HCT116 (cell line): ENCODE measurements at regions not wholly inside any gene's neighbourhood (a gene's known extent, or its start where the extent isn't known, plus 50 kb on each side); places are given as distances from the start of the nearest gene placed in this dataset.

Source experiments
- ATAC-seq: fragments of 200-7000 bp; cut with Tn5 transposase; 2 replicates; pipeline ENCODE4 v1.9.1; 2020; ENCODE audit warnings: mild to moderate bottlenecking, moderate library complexity
- BruUV-seq: library from RNA; stranded (reverse); fragments of 400-500 nt; replicated peaks from 2 replicates; lab custom pipeline; 2021; lab: Mats Ljungman, UMichigan
- CTCF ChIA-PET: fragments of 300-600 bp; sonication (Branson Sonifier 250); formaldehyde crosslinking; loops from one replicate; lab custom pipeline; 2021; ENCODE audit warnings: antibody characterized with exemption; lab: Charles Lee
- POLR2A ChIA-PET: fragments of 300-600, 350-600 bp; sonication (Branson Sonifier 250); formaldehyde crosslinking; loops from one replicate; lab custom pipeline; 2021; ENCODE audit warnings: antibody characterized with exemption; lab: Charles Lee
- RAD21 ChIA-PET, 2 experiments: fragments of 300-600 bp; sonication (Branson Sonifier 250); formaldehyde crosslinking; loops; one replicate each; lab custom pipeline; 2023; ENCODE audit warnings: low total read pairs in 2 of 2; ENCODE audit not compliant: uncharacterized antibody in 2 of 2, unreplicated experiment in 2 of 2, low non-redundant PET in 1 of 2; lab: Charles Lee
- DNase-seq: peaks from one replicate; pipeline ENCODE4 v3.0.0-alpha.2; 2010; ENCODE audit warnings: low read depth, low spot score
- H2AFZ ChIP-seq: fragments of 200-600 bp; shearing (Covaris generic), sonication (generic); 2 replicates; pipeline ENCODE4 v1.6.1; 2017; ENCODE audit warnings: low read depth, mixed run types, mixed read lengths, antibody characterized with exemption, low read length; ENCODE audit not compliant: poor library complexity, severe bottlenecking
- H3K27ac ChIP-seq: 2 replicates; pipeline ENCODE4 v1.5.1; 2012; ENCODE audit warnings: low read depth, low read length
- H3K27me3 ChIP-seq: fragments of 200-600 bp; sonication (generic); 2 replicates; pipeline ENCODE4 v1.6.1; 2016; ENCODE audit warnings: mixed run types, low read length, mixed read lengths; ENCODE audit not compliant: insufficient read depth
- H3K36me3 ChIP-seq, 2 experiments: fragments of 200-500 bp in 1 of 2; fragments of 200-600 bp in 1 of 2; sonication (Bioruptor generic) in 1 of 2; sonication (generic) in 1 of 2; 2 replicates each; pipeline versions ENCODE4 v1.5.1 to v1.6.1; 2014 to 2016; ENCODE audit warnings: low read length in 2 of 2, inconsistent platforms in 1 of 2, mixed read lengths in 1 of 2, mixed run types in 1 of 2; ENCODE audit not compliant: insufficient read depth in 2 of 2, control insufficient read depth in 1 of 2
- H3K4me1 ChIP-seq, 2 experiments: fragments of 200-600 bp in 1 of 2; sonication (generic) in 1 of 2; 2 replicates each; pipeline versions ENCODE4 v1.5.1 to v1.6.1; 2012 to 2017; ENCODE audit warnings: low read length in 2 of 2, inconsistent platforms in 1 of 2, mild to moderate bottlenecking in 1 of 2, mixed read lengths in 1 of 2, mixed run types in 1 of 2, moderate library complexity in 1 of 2; ENCODE audit not compliant: insufficient read depth in 2 of 2, control insufficient read depth in 1 of 2
- H3K4me2 ChIP-seq: fragments of 200-600 bp; sonication (generic); 2 replicates; pipeline ENCODE4 v1.6.1; 2017; ENCODE audit warnings: mixed run types, low read length, mixed read lengths
- H3K4me3 ChIP-seq, 2 experiments: fragments of 200-600 bp in 1 of 2; sonication (generic) in 1 of 2; replicated peaks in 1 of 2; 2 replicates each; pipeline ENCODE4 v1.5.1; 2011 to 2016; ENCODE audit warnings: low read length in 2 of 2, control low read depth in 1 of 2, low read depth in 1 of 2, mild to moderate bottlenecking in 1 of 2, mixed read lengths in 1 of 2, mixed run types in 1 of 2
- H3K79me2 ChIP-seq: fragments of 200-600 bp; sonication (generic); 2 replicates; pipeline ENCODE4 v1.6.1; 2017; ENCODE audit warnings: mild to moderate bottlenecking, mixed run types, low read length, moderate library complexity, mixed read lengths; ENCODE audit not compliant: insufficient read depth
- H3K9ac ChIP-seq: fragments of 200-600 bp; sonication (generic); 2 replicates; pipeline ENCODE4 v1.6.1; 2016; ENCODE audit warnings: low read length, mixed read lengths
- H3K9me2 ChIP-seq: fragments of 200-600 bp; sonication (generic), shearing (Covaris generic); 2 replicates; pipeline ENCODE4 v1.6.1; 2017; ENCODE audit warnings: mixed run types, mild to moderate bottlenecking, moderate library complexity; ENCODE audit not compliant: insufficient read depth
- H3K9me3 ChIP-seq, 2 experiments: fragments of 200-500 bp in 1 of 2; fragments of 200-600 bp in 1 of 2; sonication (Bioruptor generic) in 1 of 2; sonication (generic) in 1 of 2; 2 replicates each; pipeline ENCODE4 v1.6.1; 2014 to 2017; ENCODE audit warnings: low read length in 2 of 2, mixed read lengths in 2 of 2, inconsistent platforms in 1 of 2, low read depth in 1 of 2, mild to moderate bottlenecking in 1 of 2, mixed run types in 1 of 2, moderate library complexity in 1 of 2; ENCODE audit not compliant: control insufficient read depth in 1 of 2, insufficient read depth in 1 of 2
- H4K20me1 ChIP-seq: fragments of 200-600 bp; sonication (generic), shearing (Covaris generic); 2 replicates; pipeline ENCODE4 v1.6.1; 2017; ENCODE audit warnings: mixed run types, mild to moderate bottlenecking, moderate library complexity; ENCODE audit not compliant: insufficient read depth
- ATF3 ChIP-seq: IDR thresholded peaks from 2 replicates; pipeline ENCODE4 v1.6.1; 2012
- CEBPB ChIP-seq: IDR thresholded peaks from 2 replicates; pipeline ENCODE4 v1.6.1; 2012; ENCODE audit warnings: low read depth
- CTCF ChIP-seq, 3 experiments: fragments of 200-600 bp in 1 of 3; sonication (generic) in 1 of 3; IDR thresholded peaks in 2 of 3; conservative IDR thresholded peaks in 1 of 3; 2 replicates each; pipeline ENCODE4 v1.5.1; 2012 to 2017; ENCODE audit warnings: low read depth in 2 of 3, low read length in 2 of 3, antibody characterized with exemption in 1 of 3, borderline replicate concordance in 1 of 3, control low read depth in 1 of 3, mild to moderate bottlenecking in 1 of 3, mixed read lengths in 1 of 3, mixed run types in 1 of 3, moderate library complexity in 1 of 3; ENCODE audit not compliant: insufficient read depth in 1 of 3
- EGR1 ChIP-seq: IDR thresholded peaks from 2 replicates; pipeline ENCODE4 v1.6.1; 2012; ENCODE audit warnings: low read depth
- ELF1 ChIP-seq: IDR thresholded peaks from 2 replicates; pipeline ENCODE4 v1.6.1; 2012; ENCODE audit warnings: low read depth, borderline replicate concordance
- EZH2 ChIP-seq: fragments of 200-600 bp; sonication (generic); IDR thresholded peaks from 2 replicates; pipeline ENCODE4 v1.6.1; 2017; ENCODE audit warnings: antibody characterized with exemption, mixed run types
- EZH2phosphoT487 ChIP-seq: fragments of 200-600 bp; IDR thresholded peaks from 2 replicates; pipeline ENCODE4 v1.6.1; 2018; ENCODE audit warnings: antibody characterized with exemption, borderline replicate concordance
- JUND ChIP-seq: IDR thresholded peaks from 2 replicates; pipeline ENCODE4 v1.6.1; 2012
- MAX ChIP-seq: IDR thresholded peaks from 2 replicates; pipeline ENCODE4 v1.6.1; 2012
- POLR2A ChIP-seq: IDR thresholded peaks from 2 replicates; pipeline ENCODE4 v1.7.0; 2011; ENCODE audit warnings: borderline replicate concordance; ENCODE audit not compliant: insufficient read depth, insufficient read length; ENCODE audit errors: extremely low read depth
- POLR2AphosphoS5 ChIP-seq: IDR thresholded peaks from 2 replicates; pipeline ENCODE4 v1.6.1; 2011; ENCODE audit warnings: mild to moderate bottlenecking, low read depth, low read length, moderate library complexity
- RAD21 ChIP-seq: IDR thresholded peaks from 2 replicates; pipeline ENCODE4 v1.6.1; 2012; ENCODE audit warnings: low read depth, mild to moderate bottlenecking
- REST ChIP-seq: IDR thresholded peaks from 2 replicates; pipeline ENCODE4 v1.6.1; 2012; ENCODE audit warnings: low read depth
- SIN3A ChIP-seq: IDR thresholded peaks from 2 replicates; pipeline ENCODE4 v1.6.1; 2012; ENCODE audit warnings: low read depth
- SRF ChIP-seq: IDR thresholded peaks from 2 replicates; pipeline ENCODE4 v1.6.1; 2012; ENCODE audit warnings: low read depth
- TCF7L2 ChIP-seq: IDR thresholded peaks from 2 replicates; pipeline ENCODE4 v1.7.0; 2011; ENCODE audit warnings: borderline replicate concordance, inconsistent platforms; ENCODE audit not compliant: insufficient read depth, insufficient read length; ENCODE audit errors: extremely low read depth
- YY1 ChIP-seq: IDR thresholded peaks from 2 replicates; pipeline ENCODE4 v1.6.1; 2011; ENCODE audit warnings: low read length, low read depth, moderate library complexity, mild to moderate bottlenecking; ENCODE audit not compliant: insufficient replicate concordance; ENCODE audit errors: extremely low read depth
- intact Hi-C: fragments of 100-400 bp; cut with micrococcal nuclease; formaldehyde crosslinking; loops from 2 replicates; pipeline ENCODE4 v1.10.0; 2022

- RAD21 ChIA-PET: no interaction called here
- POLR2A ChIA-PET: no interaction called here
- Histone ChIP-seq H3K27me3 (peaks cover 20% of the 10 kb centered on the region), H3K4me1 (no peaks in the 10 kb centered on the region), H3K79me2 (no peaks in the 10 kb centered on the region), H3K9me2 (no peaks in the 10 kb centered on the region), H3K27ac (no peak overlapping the region), H3K4me2 (no peak overlapping the region), H3K4me3 (no peak overlapping the region), H3K9me3 (no peaks in the 10 kb centered on the region), H4K20me1 (no peaks in the 10 kb centered on the region), H2AFZ (no peak overlapping the region), H3K36me3 (no peaks in the 10 kb centered on the region), H3K9ac (no peak overlapping the region)
- CTCF ChIA-PET: no interaction called here
- intact Hi-C loops: no loop called here
- ATAC-seq (no peak), DNase-seq (no peak)
- TF ChIP-seq CEBPB: no peak
- no peak for TF ChIP-seq POLR2AphosphoS5
- TF ChIP-seq EGR1: no peak
- TF ChIP-seq EZH2: no peak
- no peak for TF ChIP-seq YY1
- no peak for TF ChIP-seq REST
- no peak for TF ChIP-seq SRF
- no peak for TF ChIP-seq JUND
- no peak for TF ChIP-seq MAX
- no peak for TF ChIP-seq SIN3A
- TF ChIP-seq EZH2phosphoT487: no peak
- no peak for TF ChIP-seq TCF7L2
- TF ChIP-seq ATF3: no peak
- TF ChIP-seq CTCF (IDR thresholded peaks at IDR 0.05 in 2 of 3, conservative IDR thresholded peaks at IDR 0.05 in 1 of 3; ENCODE audit: borderline replicate concordance in 1 of 3, insufficient read depth in 1 of 3, low read depth in 2 of 3, low read length in 2 of 3): no peak
- no peak for TF ChIP-seq ELF1
- TF ChIP-seq POLR2A: no peak
- no peak for TF ChIP-seq RAD21
- BruUV-seq: no TSS peak
These were observed 137.5 kb downstream of the NR2F2 start for GRCh38 chr15:96468036-96468435.
